AG10803 (cell line): ENCODE measurements at regions not wholly inside any gene's neighbourhood (a gene's known extent, or its start where the extent isn't known, plus 50 kb on each side); places are given as distances from the start of the nearest gene placed in this dataset.
"Not testable (repeated sequence)": the region's sequence is repeated elsewhere in the genome, so short reads cannot be mapped to it uniquely, and the experiment has no call there.

ENCODE experiments used
- DNase-seq: peaks from one replicate; pipeline ENCODE4 v3.0.0; 2010; ENCODE audit warnings: low read depth
- H3K4me3 ChIP-seq: 2 replicates; pipeline ENCODE4 v1.5.1; 2011; ENCODE audit warnings: mild to moderate bottlenecking, low read length, control low read depth
- CTCF ChIP-seq: conservative IDR thresholded peaks from 2 replicates; pipeline ENCODE4 v1.5.1; 2011; ENCODE audit warnings: mild to moderate bottlenecking, low read length, control low read depth, inconsistent platforms

GRCh38 chr13:79901336-79901735 lies 420.4 kb downstream of the NDFIP2 start:
- DNase-seq, result no peak
- TF ChIP-seq CTCF, result no peak

DNA sequence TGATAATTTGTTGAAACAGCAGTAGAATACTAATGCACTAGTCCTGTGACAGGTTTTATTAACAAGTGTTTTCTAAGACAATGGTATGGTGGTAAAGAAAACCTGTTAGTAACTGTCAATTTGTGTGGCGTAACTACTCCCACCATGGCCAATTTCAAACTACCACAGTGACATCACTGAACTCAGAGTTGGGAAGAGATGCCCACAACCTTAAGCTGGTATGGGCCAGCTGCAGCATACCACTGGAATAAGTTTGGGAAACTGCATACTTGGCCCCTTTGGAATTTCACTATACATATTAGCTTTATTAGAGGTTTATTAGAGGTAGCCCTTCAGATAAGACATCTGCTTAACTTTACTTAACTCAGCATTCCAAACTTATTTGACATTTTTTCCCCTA lies 419.4 kb downstream of the NDFIP2 start:
- no peak overlapping the region for H3K4me3 ChIP-seq
- TF ChIP-seq CTCF, result no peak
- no peak for DNase-seq

More at GRCh38 chr13:79901336-79901735, 420.4 kb downstream of the NDFIP2 start:
- H3K4me3 ChIP-seq, result no peak overlapping the region

- H3K4me3 ChIP-seq, result no peak overlapping the region
- no peak for DNase-seq
- no peak for TF ChIP-seq CTCF
Observed at GRCh38 chr13:79898996-79899395, 418.0 kb downstream of the NDFIP2 start.

DNA sequence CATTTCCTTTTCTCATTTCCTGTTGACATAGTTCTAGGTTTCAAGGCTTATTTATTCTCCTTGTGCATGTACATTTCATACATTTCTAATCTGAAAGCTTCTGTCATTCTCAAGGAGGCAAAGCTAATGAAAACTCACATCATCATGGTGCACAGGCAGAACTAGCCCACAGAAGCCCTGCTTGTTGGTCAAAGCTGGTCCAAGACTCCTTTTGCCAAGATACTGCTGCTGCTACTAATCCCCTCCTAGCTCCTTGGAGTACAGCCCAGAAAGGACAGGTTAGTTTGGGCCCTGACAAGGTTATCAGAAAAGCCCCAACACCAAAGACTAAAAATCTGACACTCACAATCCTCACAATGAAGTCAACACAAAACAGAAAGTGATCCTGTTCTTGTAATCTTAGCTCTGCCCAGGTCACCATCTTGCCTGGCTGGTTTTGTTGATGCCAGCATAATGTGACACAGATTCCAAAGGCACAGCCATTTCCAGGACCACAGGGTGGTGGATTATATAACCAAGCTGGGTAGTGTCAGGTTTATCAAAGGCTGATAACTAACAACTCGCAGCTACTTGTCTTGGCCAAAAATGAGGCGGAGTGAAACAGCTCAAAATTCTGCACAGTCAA lies 417.4 kb downstream of the NDFIP2 start:
- no peak for TF ChIP-seq CTCF
- DNase-seq, result no peak
- no peak overlapping the region for H3K4me3 ChIP-seq

- H3K4me3 ChIP-seq, result no peak overlapping the region
- no peak for TF ChIP-seq CTCF
- no peak for DNase-seq
Observed at GRCh38 chr13:79896851-79897250, 415.9 kb downstream of the NDFIP2 start.

DNA sequence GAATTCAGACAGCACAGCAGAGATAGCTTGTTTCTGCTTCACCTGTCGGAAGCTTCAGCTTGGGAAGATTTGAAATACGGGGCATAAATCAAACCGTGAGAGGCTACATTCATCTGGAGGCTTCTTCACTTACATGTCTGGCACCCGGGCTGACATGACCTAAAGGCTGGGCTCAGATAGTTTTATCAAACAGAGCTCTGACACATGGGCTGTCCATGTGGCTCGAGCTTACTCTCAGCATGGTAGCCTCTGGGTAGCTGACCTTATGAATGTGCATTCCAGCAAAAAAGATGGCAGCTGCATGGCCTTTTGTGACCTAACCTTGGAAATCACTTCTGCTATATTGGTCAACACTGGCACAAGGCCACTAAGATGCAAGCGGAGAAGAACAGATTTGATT lies 414.5 kb downstream of the NDFIP2 start:
- H3K4me3 ChIP-seq, result no peak overlapping the region
- no peak for DNase-seq
- TF ChIP-seq CTCF, result no peak

DNA sequence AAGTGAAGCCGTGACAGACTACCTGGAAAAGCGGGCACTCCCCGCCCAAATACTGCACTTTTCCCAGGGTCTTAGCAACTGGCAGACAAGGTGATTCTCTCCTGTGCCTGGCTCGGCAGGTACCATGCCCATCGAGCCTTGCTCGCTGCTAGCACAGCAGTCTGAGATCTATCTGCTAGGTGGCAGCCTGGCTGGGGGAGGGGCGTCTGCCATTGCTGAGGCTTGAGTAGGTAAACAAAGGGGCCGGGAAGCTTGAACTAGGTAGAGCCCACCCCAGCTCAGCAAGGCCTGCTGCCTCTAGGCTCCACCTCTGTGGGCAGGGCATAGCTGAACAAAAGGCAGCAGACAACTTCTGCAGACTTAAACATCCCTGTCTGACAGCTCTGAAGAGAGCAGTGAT lies 406.3 kb downstream of the NDFIP2 start:
- H3K4me3 ChIP-seq, DNase-seq: not testable (repeated sequence)

DNA sequence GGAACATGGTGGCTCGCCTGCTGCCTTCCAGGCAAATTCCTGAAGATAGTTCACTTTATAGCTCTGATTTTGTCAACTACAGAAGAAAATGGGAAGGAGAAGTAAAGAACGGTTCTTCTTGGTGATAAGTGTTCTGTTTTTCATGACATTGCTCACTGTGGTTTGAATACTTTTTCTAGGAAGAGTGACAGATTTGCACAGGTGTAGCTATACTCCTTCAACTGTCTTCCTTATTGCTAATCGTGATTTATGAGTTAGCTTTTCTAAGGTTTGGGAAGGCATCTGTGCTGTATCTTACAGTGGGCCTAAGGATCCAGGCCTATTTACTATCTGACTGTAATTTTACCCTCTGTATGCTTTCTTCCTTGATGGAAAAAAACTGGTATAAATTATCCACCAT lies 405.6 kb downstream of the NDFIP2 start:
- TF ChIP-seq CTCF, result no peak
- DNase-seq, result no peak
- H3K4me3 ChIP-seq, result no peak overlapping the region
